Activated CD4-positive, alpha-beta T cell treated with anti-CD3 and anti-CD28 coated beads, Interleukin-2, Interleukin-4, amounts not matched to agents 100 ng/mL and 50 ng/mL, durations not matched to agents 16 hours and 8 hours (primary cell): ENCODE measurements at regions not wholly inside any gene's neighbourhood (a gene's known extent, or its start where the extent isn't known, plus 50 kb on each side); places are given as distances from the start of the nearest gene placed in this dataset.

Experiments used
- DNase-seq: peaks from one replicate; pipeline ENCODE4 v3.0.0-alpha.2; 2020; ENCODE audit warnings: low spot score

DNA sequence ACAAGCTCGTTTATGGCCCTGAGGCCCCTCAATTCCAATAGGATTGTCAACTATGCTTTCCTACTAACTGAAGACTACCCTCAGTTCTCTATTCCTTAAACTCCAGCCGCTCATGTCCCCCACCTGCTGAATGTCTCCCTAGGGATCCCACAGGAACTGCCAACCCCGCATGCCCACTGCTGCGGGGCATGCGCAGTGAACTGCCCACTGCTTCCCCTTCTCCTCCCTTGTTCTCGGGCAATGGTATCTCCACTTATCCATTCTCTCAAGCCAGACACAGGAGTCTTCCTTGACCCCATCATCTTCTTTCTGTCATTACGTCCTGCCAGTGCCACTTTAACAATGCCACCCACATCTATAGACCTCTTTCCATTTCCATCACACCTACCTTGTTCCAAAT lies 90.0 kb downstream of the FGF18 start:
- DNase-seq = no peak

- no peak for DNase-seq
Observed at GRCh38 chr5:171512397-171512796, 93.0 kb downstream of the FGF18 start.

DNA sequence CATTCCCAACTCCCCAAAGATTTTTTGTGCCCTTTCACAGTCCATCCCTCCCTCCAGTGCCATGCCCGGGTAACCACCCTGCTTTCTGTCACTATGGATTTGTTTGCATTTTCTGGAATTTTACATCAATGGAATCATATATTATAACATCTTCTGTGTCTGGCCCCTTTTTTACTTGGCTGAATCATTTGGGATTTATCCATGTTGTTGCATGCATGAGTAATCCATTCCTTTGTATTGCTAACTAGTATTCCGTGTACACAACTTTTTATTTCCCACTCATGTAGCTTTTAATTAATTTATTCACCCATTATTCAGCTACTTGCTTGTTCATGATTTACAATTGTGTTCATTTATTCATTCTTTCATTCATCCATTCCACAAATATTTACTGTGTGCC lies 94.1 kb downstream of the FGF18 start:
- DNase-seq = no peak

GRCh38 chr5:171518916-171519315 lies 99.5 kb downstream of the FGF18 start:
- DNase-seq = no peak

GRCh38 chr5:171520300-171521174 lies 101.1 kb downstream of the FGF18 start:
- DNase-seq = no peak

GRCh38 chr5:171521219-171521633 lies 101.8 kb downstream of the FGF18 start:
- DNase-seq = no peak

DNA sequence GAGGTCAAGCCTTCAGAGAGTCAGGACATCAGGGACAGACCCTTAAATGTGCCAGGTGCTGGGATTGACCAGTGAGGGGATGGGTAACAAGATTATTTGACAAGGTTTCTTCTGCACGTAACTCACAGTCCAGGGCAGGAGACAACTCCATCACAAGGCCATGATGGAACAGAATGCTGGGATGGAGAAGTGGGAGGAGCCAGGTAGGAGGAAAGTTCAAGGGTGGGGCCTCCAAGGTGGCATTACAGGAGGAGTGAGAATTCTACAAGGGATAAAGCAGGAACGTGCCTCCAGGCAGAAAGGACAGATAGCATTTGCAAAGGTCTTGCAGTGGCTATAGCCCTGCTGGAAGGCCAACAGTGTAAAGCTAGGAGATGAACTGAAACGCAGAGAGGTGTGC lies 102.2 kb downstream of the FGF18 start:
- DNase-seq = no peak

- no peak for DNase-seq
Observed at GRCh38 chr5:171523781-171524180, 104.3 kb downstream of the FGF18 start.

DNA sequence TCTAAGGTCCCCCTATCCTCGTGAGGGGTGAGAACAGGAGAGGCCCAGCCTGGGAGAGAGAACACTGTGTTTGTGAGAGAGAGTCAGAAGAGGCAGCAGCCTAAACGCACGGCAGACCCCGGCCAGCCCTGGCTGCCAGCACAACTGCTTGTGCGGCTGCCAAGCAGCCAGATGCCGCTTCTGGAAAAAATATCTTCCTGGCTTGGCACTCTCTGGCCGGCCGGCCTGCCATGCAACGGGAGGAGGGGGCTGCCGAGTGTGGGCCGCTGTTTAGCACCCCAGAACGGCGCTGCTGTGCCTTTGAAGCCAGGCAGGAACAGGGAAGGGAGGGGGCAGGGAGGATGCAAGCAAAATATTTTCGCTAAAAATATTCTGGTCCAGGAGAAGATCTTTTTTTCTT lies 105.0 kb downstream of the FGF18 start:
- DNase-seq = no peak

- no peak for DNase-seq
Observed at GRCh38 chr5:171525085-171525484, 105.6 kb downstream of the FGF18 start.

- no peak for DNase-seq
Observed at GRCh38 chr5:171528036-171528435, 108.6 kb downstream of the FGF18 start.

GRCh38 chr5:171528865-171529614 lies 109.6 kb downstream of the FGF18 start:
- DNase-seq = no peak

- DNase-seq = no peak
Observed at GRCh38 chr5:171531638-171532037, 112.2 kb downstream of the FGF18 start.

GRCh38 chr5:171533153-171533552 lies 113.7 kb downstream of the FGF18 start:
- DNase-seq = no peak

DNA sequence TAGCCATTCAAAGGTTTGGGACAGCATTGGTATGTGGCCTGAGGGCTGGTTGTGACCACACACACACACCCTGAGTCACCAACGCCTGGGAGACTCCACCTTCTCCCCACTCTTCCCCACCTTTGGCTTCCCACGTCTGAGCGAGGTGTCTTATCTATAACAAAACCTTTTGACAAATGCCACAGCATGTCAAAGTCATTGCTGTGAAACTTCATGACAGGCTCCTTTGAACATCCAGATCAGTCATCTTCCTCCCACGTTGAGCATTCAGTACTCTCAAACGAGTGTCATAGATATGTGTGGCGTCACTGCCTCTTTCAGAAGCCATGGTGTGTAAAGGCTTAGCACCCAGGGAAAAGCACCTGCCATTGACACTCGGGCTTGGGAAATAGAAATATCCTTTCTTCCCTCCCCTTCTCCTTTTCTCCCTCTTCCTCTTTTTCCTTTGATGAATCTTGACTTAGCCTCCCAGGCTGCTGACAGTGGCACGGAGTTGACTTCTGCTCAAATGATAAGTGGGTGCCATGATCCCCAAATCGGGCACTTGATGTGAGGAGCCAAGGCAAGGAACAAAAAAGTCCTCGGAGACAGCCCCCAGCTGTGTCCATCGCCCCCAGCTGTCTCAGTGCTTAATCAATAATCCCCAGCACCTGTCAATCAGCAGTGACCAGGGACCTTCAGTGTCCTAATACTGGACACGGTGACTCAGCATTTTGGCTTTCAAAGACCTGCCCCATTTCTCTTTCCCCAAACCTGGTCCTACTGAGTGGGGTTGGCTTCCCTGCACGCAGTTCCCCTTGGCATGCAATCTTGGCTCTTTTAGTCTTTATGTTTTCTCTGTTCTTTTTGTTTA lies 114.8 kb downstream of the FGF18 start:
- no peak for DNase-seq

DNA sequence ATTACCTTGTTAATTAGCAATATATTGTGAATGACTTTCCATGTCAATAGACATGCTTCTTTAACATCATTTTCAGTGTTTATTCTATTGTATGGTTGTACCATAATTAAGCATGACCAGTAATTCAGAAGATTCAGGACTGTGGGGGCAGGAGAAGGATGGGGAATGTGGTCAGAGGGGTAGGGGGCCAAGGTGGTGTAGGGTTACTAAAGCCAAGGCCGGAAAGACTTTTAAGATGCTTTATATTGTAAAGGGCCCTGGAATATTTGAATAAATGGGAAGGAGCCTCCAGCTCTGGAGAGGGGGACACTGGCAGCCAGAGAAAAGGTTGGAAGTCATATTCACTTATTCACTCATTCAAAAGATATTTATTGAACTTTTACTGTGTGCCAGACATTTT lies 115.7 kb downstream of the FGF18 start:
- DNase-seq = no peak

DNA sequence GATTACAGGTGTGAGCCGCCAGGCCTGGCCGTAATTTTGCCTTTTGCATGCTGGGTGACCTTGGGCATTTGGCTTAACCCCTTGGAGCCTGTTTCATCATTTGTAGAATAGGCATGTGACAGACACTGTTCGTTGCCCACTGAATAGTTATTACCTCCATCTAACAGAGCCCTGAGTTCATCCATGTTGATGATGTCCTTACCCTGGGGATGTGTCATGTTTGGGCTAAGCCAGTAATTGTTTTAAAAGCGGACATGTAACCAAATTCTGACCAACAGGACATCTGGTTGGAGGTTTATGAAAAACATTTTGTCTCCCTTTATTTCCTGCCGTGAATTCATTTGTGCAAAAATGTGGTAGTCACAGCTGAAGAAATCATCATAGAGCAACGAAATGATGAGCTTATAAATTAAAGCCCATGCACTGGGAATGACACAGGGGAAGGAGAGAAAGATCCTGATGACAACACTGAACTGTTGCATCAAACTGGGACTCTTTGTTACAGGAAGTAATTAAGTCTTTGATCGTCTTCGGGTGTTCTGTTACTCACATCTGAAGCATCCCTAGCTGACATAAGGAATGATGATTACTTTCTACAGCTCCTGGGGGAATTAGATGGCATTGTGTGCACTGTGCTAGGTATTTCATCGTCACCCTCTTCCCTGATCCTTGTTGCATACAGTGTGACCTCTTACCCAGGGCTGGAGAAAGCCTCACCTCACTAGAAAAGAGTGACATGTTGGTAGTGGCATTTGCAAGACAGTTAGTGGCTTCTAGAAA lies 117.8 kb downstream of the FGF18 start:
- no peak for DNase-seq

- DNase-seq = no peak
Observed at GRCh38 chr5:171537923-171538537, 118.6 kb downstream of the FGF18 start.

GRCh38 chr5:171538681-171539080 lies 119.2 kb downstream of the FGF18 start:
- DNase-seq = no peak

GRCh38 chr5:171540865-171541264 lies 121.4 kb downstream of the FGF18 start:
- no peak for DNase-seq

- no peak for DNase-seq
Observed at GRCh38 chr5:171541341-171541776, 121.9 kb downstream of the FGF18 start.
